Left lung (tissue), 4 donors: ENCODE measurements at regions not wholly inside any gene's neighbourhood (a gene's known extent, or its start where the extent isn't known, plus 50 kb on each side); places are given as distances from the start of the nearest gene placed in this dataset.
A peak's percentile ranks its signal among the peaks of the same experiment; 100 is the strongest.

Experiments used
- ATAC-seq: fragments of 200-7000 bp; cut with Tn5 transposase; one replicate; pipeline ENCODE4 v1.9.1; 2020; ENCODE audit warnings: moderate library complexity
- DNase-seq, 4 donors: peaks; one replicate each; pipeline ENCODE4 v3.0.0-alpha.2; 2013 to 2020
- H3K27ac ChIP-seq, 2 donors: fragments of 200-600 bp; sonication (generic) in 1 of 2; one replicate each; pipeline versions ENCODE4 v1.5.0 to v1.8.0; 2020 to 2021
- H3K27me3 ChIP-seq, 2 donors: fragments of 200-600 bp; sonication (generic) in 1 of 2; one replicate each; pipeline versions ENCODE4 v1.5.0 to v1.8.0; 2020 to 2021
- H3K36me3 ChIP-seq, 2 donors: fragments of 200-600 bp; sonication (generic) in 1 of 2; one replicate each; pipeline versions ENCODE4 v1.5.0 to v1.8.0; 2020 to 2021
- H3K4me1 ChIP-seq, 2 donors: fragments of 200-600 bp; one replicate each; pipeline ENCODE4 v1.8.0; 2021
- H3K4me3 ChIP-seq, 2 donors: fragments of 200-600 bp; sonication (generic) in 1 of 2; one replicate each; pipeline versions ENCODE4 v1.5.0 to v1.8.0; 2020 to 2021; ENCODE audit warnings: mild to moderate bottlenecking in 1 of 2
- H3K9me3 ChIP-seq, 2 donors: fragments of 200-600 bp; sonication (generic) in 1 of 2; one replicate each; pipeline versions ENCODE4 v1.5.0 to v1.8.0; 2020 to 2021
- CTCF ChIP-seq, 2 donors: fragments of 200-600 bp; sonication (generic) in 1 of 2; IDR thresholded peaks; one replicate each; pipeline versions ENCODE4 v1.5.0 to v1.8.0; 2021; ENCODE audit warnings: antibody characterized with exemption in 2 of 2
- intact Hi-C, 2 donors: fragments of 100-400 bp; cut with DNase I; formaldehyde crosslinking; loops; one replicate each; pipeline versions ENCODE4 v1.11.2 to v1.14.2; 2022
- donor health status: DM: no; HTN: yes; CAD: no.
- donor health status: DM: no; HTN: no; CAD: no.

DNA sequence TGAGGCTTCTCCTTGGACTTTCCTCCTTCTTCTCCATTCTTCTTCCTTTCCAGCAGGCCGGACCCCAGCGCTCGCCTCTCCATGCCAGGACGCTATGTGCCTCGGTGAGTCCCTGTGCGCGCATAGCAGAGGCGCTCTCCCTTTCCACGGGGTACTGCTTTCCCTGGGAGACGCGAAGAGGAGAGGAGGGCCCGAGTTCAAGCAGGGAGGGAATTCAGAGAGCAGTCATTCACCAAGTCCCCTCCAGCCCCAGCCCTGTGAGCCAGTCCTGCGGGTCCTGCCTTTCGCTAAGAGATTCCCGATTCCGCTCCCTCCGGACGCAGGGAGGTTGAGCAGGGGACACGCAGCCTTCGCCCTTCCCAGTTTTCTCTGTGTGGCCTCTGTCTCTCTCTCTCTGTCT lies 160.4 kb downstream of the EFNB2 start:
- Histone ChIP-seq H3K4me3 (no peak overlapping the region), H3K9me3 (no peaks in the 10 kb centered on the region), H3K4me1 (peaks cover 6 to 18% of the 10 kb centered on the region in 2 donors), H3K27me3 (no peaks in the 10 kb centered on the region), H3K27ac (no peak overlapping the region), H3K36me3 (no peaks in the 10 kb centered on the region)
- TF ChIP-seq CTCF (IDR thresholded peaks at IDR 0.05) = no peak
- ATAC-seq (no peak), DNase-seq (no peak)
- intact Hi-C loops = no loop called here

DNA sequence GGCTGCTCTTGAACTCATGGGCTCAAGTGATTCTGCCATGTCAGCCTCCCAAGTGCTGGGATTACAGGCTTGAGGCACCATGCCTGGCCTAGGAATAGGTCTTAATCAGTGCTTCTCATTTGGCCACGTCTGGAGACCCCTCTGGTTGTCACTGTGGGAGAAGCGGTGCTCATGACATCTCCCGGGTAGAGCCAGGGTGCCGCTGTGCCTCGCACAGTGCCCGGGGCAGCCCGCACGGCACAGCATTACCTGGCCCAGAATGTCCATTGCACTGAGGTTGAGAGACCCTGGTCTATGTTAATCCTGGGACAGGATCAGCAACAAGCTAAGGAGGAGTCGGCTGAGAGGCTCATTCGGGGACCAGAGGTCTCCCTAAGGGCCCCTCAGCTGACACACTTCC lies 160.8 kb downstream of the EFNB2 start:
- Histone ChIP-seq H3K4me1 (peaks cover 6 to 18% of the 10 kb centered on the region in 2 donors), H3K36me3 (no peaks in the 10 kb centered on the region), H3K27ac (no peak overlapping the region), H3K27me3 (no peaks in the 10 kb centered on the region), H3K9me3 (no peaks in the 10 kb centered on the region), H3K4me3 (no peak overlapping the region)
- TF ChIP-seq CTCF (IDR thresholded peaks at IDR 0.05) = no peak
- intact Hi-C loops = no loop called here
- ATAC-seq (no peak), DNase-seq (no peak)

DNA sequence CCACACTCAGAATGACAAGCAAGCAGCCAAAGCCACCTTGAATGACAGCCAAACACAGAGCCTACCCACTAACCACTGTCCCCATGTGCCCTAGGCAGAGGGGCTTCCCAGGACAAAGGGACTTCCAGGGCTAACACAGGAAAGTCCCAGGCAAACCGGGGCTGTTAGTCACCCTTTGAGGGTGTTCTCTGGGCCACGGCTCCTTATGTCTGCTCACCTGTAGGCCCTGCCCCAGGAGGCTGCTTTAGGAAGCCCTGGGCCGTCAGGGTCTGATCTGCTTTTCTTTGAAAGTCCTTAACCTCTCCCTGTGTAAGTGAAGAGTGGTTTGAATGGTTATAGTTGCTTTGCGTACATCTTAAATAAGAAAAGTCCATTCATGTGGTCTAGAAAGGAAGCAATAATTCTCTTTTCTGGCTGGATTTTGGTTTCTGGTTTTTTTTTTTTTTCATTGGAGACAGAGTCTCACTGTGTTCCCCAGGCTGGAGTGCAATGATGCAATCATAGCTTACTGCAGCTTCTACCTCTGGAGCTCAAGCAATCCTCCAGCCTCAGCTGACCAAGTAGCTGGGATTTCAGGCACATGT lies 161.4 kb downstream of the EFNB2 start:
- no peak for DNase-seq
- intact Hi-C loops = no loop called here
- Histone ChIP-seq H3K27me3 (no peaks in the 10 kb centered on the region), H3K4me1 (peaks cover 6 to 18% of the 10 kb centered on the region in 2 donors), H3K4me3 (no peak overlapping the region), H3K9me3 (no peaks in the 10 kb centered on the region), H3K36me3 (no peaks in the 10 kb centered on the region), H3K27ac (no peak overlapping the region)
- peak; percentile 47 for ATAC-seq
- no peak for TF ChIP-seq CTCF (IDR thresholded peaks at IDR 0.05)

GRCh38 chr13:106373304-106373988 lies 162.0 kb downstream of the EFNB2 start:
- ATAC-seq = peak; percentile 27
- peaks cover 6 to 18% of the 10 kb centered on the region in 2 donors for H3K4me1 ChIP-seq
- no peaks in the 10 kb centered on the region for H3K36me3 ChIP-seq
- H3K4me3 ChIP-seq = no peak overlapping the region
- no peak for TF ChIP-seq CTCF (IDR thresholded peaks at IDR 0.05)
- no peak for DNase-seq
- no peaks in the 10 kb centered on the region for H3K9me3 ChIP-seq
- no peaks in the 10 kb centered on the region for H3K27me3 ChIP-seq
- no peak overlapping the region for H3K27ac ChIP-seq
- intact Hi-C loops = no loop called here

- Histone ChIP-seq H3K36me3 (no peaks in the 10 kb centered on the region), H3K27ac (no peak overlapping the region), H3K4me1 (peaks cover 6 to 18% of the 10 kb centered on the region in 2 donors), H3K4me3 (no peak overlapping the region), H3K9me3 (no peaks in the 10 kb centered on the region), H3K27me3 (no peaks in the 10 kb centered on the region)
- peak; percentile 71 for ATAC-seq
- TF ChIP-seq CTCF (IDR thresholded peaks at IDR 0.05) = no peak
- intact Hi-C loops = no loop called here
- DNase-seq = no peak
Measured at GRCh38 chr13:106372199-106373155, 163.0 kb downstream of the EFNB2 start.
